Testis (tissue), 2 donors: ENCODE measurements at regions not wholly inside any gene's neighbourhood (a gene's known extent, or its start where the extent isn't known, plus 50 kb on each side); places are given as distances from the start of the nearest gene placed in this dataset.

Experiments
- DNase-seq: peaks from one replicate; pipeline ENCODE4 v3.0.0-alpha.2; 2019
- H3K27ac ChIP-seq, 2 donors: fragments of 200-600 bp; sonication (generic); one replicate each; pipeline ENCODE4 v1.5.1; 2019
- H3K27me3 ChIP-seq: fragments of 200-600 bp; sonication (generic); one replicate; pipeline ENCODE4 v1.5.1; 2019
- H3K36me3 ChIP-seq: fragments of 200-600 bp; sonication (generic); one replicate; pipeline ENCODE4 v1.5.1; 2017; ENCODE audit warnings: low read depth; ENCODE audit errors: missing control alignments
- H3K4me1 ChIP-seq: fragments of 200-600 bp; sonication (generic); one replicate; pipeline ENCODE4 v1.5.1; 2019
- H3K4me3 ChIP-seq, 2 donors: fragments of 200-600 bp; sonication (generic); one replicate each; pipeline ENCODE4 v1.5.1; 2017 to 2019
- H3K9me3 ChIP-seq: fragments of 200-600 bp; sonication (generic); one replicate; pipeline ENCODE4 v1.5.1; 2017
- CTCF ChIP-seq, 3 experiments: fragments of 450-650 bp in 2 of 3; fragments of 200-600 bp in 1 of 3; sonication (generic) in 1 of 3; IDR thresholded peaks; one replicate each; pipeline ENCODE4 v1.5.1; 2016 to 2019; ENCODE audit warnings: antibody characterized with exemption in 3 of 3, mild to moderate bottlenecking in 2 of 3, moderate library complexity in 1 of 3
- POLR2A ChIP-seq: fragments of 450-650 bp; IDR thresholded peaks from one replicate; pipeline ENCODE4 v1.6.1; 2017; ENCODE audit warnings: antibody characterized with exemption, mild to moderate bottlenecking, moderate library complexity
- WGBS, 2 donors: methylation state at CpG; one replicate each; pipeline ENCODE4 v1.1.5; 2018; 5-methylcytosine and 5-hydroxymethylcytosine counted together
- intact Hi-C: fragments of 100-400 bp; cut with DNase I; formaldehyde crosslinking; loops from one replicate; pipeline ENCODE4 v1.15.1; 2023; ENCODE audit warnings: low total_unique reads

- no peak overlapping the region for H3K27ac ChIP-seq
- TF ChIP-seq CTCF (IDR thresholded peaks at IDR 0.05): no peak
- TF ChIP-seq POLR2A: no peak
- DNase-seq: no peak
- no peak overlapping the region for H3K4me3 ChIP-seq
- H3K27me3 ChIP-seq: no peaks in the 10 kb centered on the region
- WGBS, 2 donors: 39 to 42% methylated on average over 3 of the region's 3 CpGs
- peaks cover 6% of the 10 kb centered on the region for H3K4me1 ChIP-seq
- no peaks in the 10 kb centered on the region for H3K36me3 ChIP-seq
- intact Hi-C loops: no loop called here
- no peaks in the 10 kb centered on the region for H3K9me3 ChIP-seq
Measured at GRCh38 chr11:92495107-92495793, 270.6 kb downstream of the FAT3 start.

GRCh38 chr11:92500453-92500852 is 275.8 kb downstream of the FAT3 start:
- no peak for TF ChIP-seq CTCF (IDR thresholded peaks at IDR 0.05)
- no peak for TF ChIP-seq POLR2A
- H3K4me3 ChIP-seq: no peak overlapping the region
- H3K27ac ChIP-seq: no peak overlapping the region
- no peaks in the 10 kb centered on the region for H3K36me3 ChIP-seq
- no peaks in the 10 kb centered on the region for H3K27me3 ChIP-seq
- 90 to 94% methylated on average over 2 of the region's 2 CpGs for WGBS, 2 donors
- intact Hi-C loops: no loop called here
- no peak for DNase-seq
- H3K4me1 ChIP-seq: peaks cover under 1% of the 10 kb centered on the region
- no peaks in the 10 kb centered on the region for H3K9me3 ChIP-seq

- Histone ChIP-seq H3K27me3 (no peaks in the 10 kb centered on the region), H3K4me1 (no peaks in the 10 kb centered on the region), H3K36me3 (no peaks in the 10 kb centered on the region), H3K27ac (no peak overlapping the region), H3K9me3 (no peaks in the 10 kb centered on the region), H3K4me3 (no peak overlapping the region)
- no peak for DNase-seq
- TF ChIP-seq POLR2A: no peak
- intact Hi-C loops: no loop called here
- 92 to 94% methylated on average over 5 of the region's 5 CpGs for WGBS, 2 donors
Measured at GRCh38 chr11:92501066-92501739, 276.6 kb downstream of the FAT3 start.

GRCh38 chr11:92504004-92504403 is 279.4 kb downstream of the FAT3 start:
- H3K27me3 ChIP-seq: no peaks in the 10 kb centered on the region
- no peak overlapping the region for H3K4me3 ChIP-seq
- H3K36me3 ChIP-seq: no peaks in the 10 kb centered on the region
- H3K27ac ChIP-seq: no peak overlapping the region
- TF ChIP-seq CTCF (IDR thresholded peaks at IDR 0.05): no peak
- TF ChIP-seq POLR2A: no peak
- no peaks in the 10 kb centered on the region for H3K4me1 ChIP-seq
- intact Hi-C loops: no loop called here
- no peak for DNase-seq
- no peaks in the 10 kb centered on the region for H3K9me3 ChIP-seq

GRCh38 chr11:92504534-92504933 is 279.9 kb downstream of the FAT3 start:
- intact Hi-C loops: no loop called here
- no peak for DNase-seq
- Histone ChIP-seq H3K36me3 (no peaks in the 10 kb centered on the region), H3K9me3 (no peaks in the 10 kb centered on the region), H3K4me1 (no peaks in the 10 kb centered on the region), H3K4me3 (no peak overlapping the region), H3K27me3 (no peaks in the 10 kb centered on the region), H3K27ac (no peak overlapping the region)
- WGBS, 2 donors: 65 to 86% methylated on average over 2 of the region's 2 CpGs
- no peak for TF ChIP-seq POLR2A
- no peak for TF ChIP-seq CTCF (IDR thresholded peaks at IDR 0.05)
